ENCODE measurements at regions not wholly inside any gene's neighbourhood (a gene's known extent, or its start where the extent isn't known, plus 50 kb on each side); places are given as distances from the start of the nearest gene placed in this dataset.

GRCh38 chr21:43355266-43355924 lies 71.5 kb downstream of the SIK1 start:
- Histone ChIP-seq H3K9ac (ENCODE audit: low read depth, low read length) (no peak overlapping the region), H3K9me3 (ENCODE audit: control insufficient read depth, insufficient read depth, low read length) (no peaks in the 10 kb centered on the region), H3K4me1 (ENCODE audit: control insufficient read depth, insufficient read depth, low read length) (no peaks in the 10 kb centered on the region), H3K36me3 (ENCODE audit: control insufficient read depth, insufficient read depth, low read length) (no peaks in the 10 kb centered on the region), H3K27me3 (ENCODE audit: control insufficient read depth, insufficient read depth, low read length) (no peaks in the 10 kb centered on the region), H3K4me3 (ENCODE audit: low read depth, low read length) (no peak overlapping the region)

- no peaks in the 10 kb centered on the region for H3K36me3 ChIP-seq (ENCODE audit: control insufficient read depth, insufficient read depth, low read length)
- H3K4me3 ChIP-seq (ENCODE audit: low read depth, low read length): no peak overlapping the region
- no peaks in the 10 kb centered on the region for H3K27me3 ChIP-seq (ENCODE audit: control insufficient read depth, insufficient read depth, low read length)
- no peak overlapping the region for H3K9ac ChIP-seq (ENCODE audit: low read depth, low read length)
- no peaks in the 10 kb centered on the region for H3K4me1 ChIP-seq (ENCODE audit: control insufficient read depth, insufficient read depth, low read length)
- no peaks in the 10 kb centered on the region for H3K9me3 ChIP-seq (ENCODE audit: control insufficient read depth, insufficient read depth, low read length)
Measured at GRCh38 chr21:43354666-43355065, 72.3 kb downstream of the SIK1 start.

DNA sequence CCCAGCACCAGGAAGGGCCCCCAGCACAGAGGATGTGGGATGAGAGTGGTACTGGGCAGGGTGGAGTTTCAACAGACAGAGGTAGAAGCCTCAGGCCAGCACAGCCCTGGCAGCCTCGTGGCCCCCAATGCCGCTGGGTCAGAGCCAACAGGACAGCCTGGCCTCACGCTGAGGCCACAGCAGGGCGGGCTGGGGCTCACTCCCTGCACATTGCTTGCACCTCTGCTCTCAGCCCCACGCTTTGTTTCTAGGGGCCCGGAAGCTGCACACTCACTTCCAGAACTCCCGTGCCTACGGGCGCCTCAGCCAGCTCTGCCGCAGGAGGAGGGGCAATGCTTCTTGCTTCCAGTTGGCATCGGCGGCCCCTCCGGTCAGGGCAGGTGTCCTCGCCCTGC lies 72.9 kb downstream of the SIK1 start:
- H3K9me3 ChIP-seq (ENCODE audit: control insufficient read depth, insufficient read depth, low read length): no peaks in the 10 kb centered on the region
- H3K4me3 ChIP-seq (ENCODE audit: low read depth, low read length): no peak overlapping the region
- H3K4me1 ChIP-seq (ENCODE audit: control insufficient read depth, insufficient read depth, low read length): no peaks in the 10 kb centered on the region
- H3K9ac ChIP-seq (ENCODE audit: low read depth, low read length): no peak overlapping the region
- H3K27me3 ChIP-seq (ENCODE audit: control insufficient read depth, insufficient read depth, low read length): no peaks in the 10 kb centered on the region
- H3K36me3 ChIP-seq (ENCODE audit: control insufficient read depth, insufficient read depth, low read length): no peaks in the 10 kb centered on the region

DNA sequence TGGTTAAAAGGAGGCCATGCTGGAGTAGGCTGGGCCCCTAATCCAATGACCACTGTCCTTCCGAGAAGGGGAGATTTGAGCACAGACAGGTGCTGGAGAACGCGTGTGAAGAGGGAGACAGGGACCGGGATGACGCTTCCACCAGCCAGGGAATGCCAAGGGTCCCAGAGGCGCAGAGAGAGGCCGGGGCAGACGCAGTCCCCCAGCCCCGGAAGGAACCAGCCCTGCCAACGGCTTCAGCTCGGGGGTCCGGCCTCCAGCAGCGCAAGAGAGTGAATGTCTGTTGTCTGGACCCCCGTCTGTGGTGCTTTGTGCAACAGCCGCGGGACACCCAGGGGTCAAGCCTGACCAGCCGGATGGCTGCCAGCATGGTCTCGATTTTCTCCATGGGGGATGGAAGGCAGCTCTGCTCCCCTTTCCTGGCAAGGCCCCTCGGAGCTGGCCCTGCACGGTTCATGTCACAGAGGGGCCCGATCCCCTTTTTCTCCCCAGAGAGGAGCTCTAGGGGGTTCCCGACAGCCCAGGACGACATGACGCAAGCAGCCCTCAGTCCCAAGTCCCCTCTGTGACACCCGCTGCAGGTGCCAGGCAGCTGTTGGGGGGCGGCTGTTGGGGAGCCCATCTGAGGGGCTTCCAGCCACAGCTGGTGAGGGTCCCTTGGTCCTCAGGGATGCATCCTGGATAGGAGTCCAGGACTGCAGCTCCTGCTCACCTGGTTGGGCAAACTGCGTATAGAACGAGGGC lies 73.5 kb downstream of the SIK1 start:
- no peak overlapping the region for H3K9ac ChIP-seq (ENCODE audit: low read depth, low read length)
- no peaks in the 10 kb centered on the region for H3K9me3 ChIP-seq (ENCODE audit: control insufficient read depth, insufficient read depth, low read length)
- H3K4me1 ChIP-seq (ENCODE audit: control insufficient read depth, insufficient read depth, low read length): no peaks in the 10 kb centered on the region
- no peaks in the 10 kb centered on the region for H3K27me3 ChIP-seq (ENCODE audit: control insufficient read depth, insufficient read depth, low read length)
- H3K4me3 ChIP-seq (ENCODE audit: low read depth, low read length): no peak overlapping the region
- H3K36me3 ChIP-seq (ENCODE audit: control insufficient read depth, insufficient read depth, low read length): no peaks in the 10 kb centered on the region

- H3K9me3 ChIP-seq (ENCODE audit: control insufficient read depth, insufficient read depth, low read length): no peaks in the 10 kb centered on the region
- H3K9ac ChIP-seq (ENCODE audit: low read depth, low read length): no peak overlapping the region
- no peaks in the 10 kb centered on the region for H3K4me1 ChIP-seq (ENCODE audit: control insufficient read depth, insufficient read depth, low read length)
- no peaks in the 10 kb centered on the region for H3K27me3 ChIP-seq (ENCODE audit: control insufficient read depth, insufficient read depth, low read length)
- H3K4me3 ChIP-seq (ENCODE audit: low read depth, low read length): no peak overlapping the region
- H3K36me3 ChIP-seq (ENCODE audit: control insufficient read depth, insufficient read depth, low read length): no peaks in the 10 kb centered on the region
Measured at GRCh38 chr21:43352568-43353281, 74.2 kb downstream of the SIK1 start.

DNA sequence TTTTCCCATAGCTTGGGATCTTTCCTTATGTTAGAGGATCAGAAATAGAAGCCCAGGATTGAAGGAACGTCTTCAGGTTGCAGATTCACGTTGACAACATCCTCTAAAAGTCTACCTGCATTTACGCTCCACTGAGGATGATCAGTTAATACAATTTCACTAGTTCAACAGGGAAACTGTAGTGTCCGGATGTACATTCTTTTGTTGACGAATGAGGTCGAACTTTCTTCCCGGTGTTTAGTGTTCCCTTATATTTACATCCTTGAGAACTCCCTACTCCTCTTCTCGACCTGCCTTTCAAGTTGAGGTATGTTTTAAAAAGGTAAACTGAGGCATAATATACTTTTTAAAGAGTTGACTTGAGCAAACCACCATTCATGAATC lies 74.8 kb downstream of the SIK1 start:
- Histone ChIP-seq H3K4me1 (ENCODE audit: control insufficient read depth, insufficient read depth, low read length) (no peaks in the 10 kb centered on the region), H3K9ac (ENCODE audit: low read depth, low read length) (no peak overlapping the region), H3K4me3 (ENCODE audit: low read depth, low read length) (no peak overlapping the region), H3K9me3 (ENCODE audit: control insufficient read depth, insufficient read depth, low read length) (no peaks in the 10 kb centered on the region), H3K36me3 (ENCODE audit: control insufficient read depth, insufficient read depth, low read length) (no peaks in the 10 kb centered on the region), H3K27me3 (ENCODE audit: control insufficient read depth, insufficient read depth, low read length) (no peaks in the 10 kb centered on the region)

DNA sequence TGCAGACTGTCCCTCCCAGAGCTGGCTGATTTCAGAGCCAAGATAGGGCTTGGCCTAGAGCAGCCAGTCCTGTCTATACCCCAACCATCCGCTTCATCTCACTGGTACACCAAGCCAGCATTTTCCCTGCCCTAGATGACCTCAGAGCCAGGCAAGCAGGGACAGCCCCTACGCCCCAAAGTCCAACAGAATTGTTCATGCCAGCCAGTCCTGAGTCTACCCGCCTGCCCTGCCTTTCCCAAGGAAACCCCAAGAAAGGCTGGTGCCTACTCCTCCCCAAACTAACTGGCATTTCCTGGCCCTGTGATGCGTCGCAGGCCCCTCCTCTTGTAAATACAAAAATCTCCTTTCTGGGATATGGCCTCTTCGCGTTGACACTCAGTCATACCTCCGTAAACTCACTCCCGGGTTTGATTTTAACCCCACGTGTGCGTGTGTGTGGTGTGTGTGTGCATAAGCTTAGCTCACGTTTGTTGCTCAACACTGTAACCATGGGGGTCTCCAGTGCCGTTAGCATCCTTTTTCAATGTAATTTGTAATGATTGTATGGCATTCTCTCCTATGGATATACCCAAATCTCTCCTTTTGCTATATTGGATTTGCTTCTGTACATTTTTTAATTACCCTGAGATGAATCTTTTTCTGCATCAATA lies 75.3 kb downstream of the SIK1 start:
- Histone ChIP-seq H3K27me3 (ENCODE audit: control insufficient read depth, insufficient read depth, low read length) (no peaks in the 10 kb centered on the region), H3K4me1 (ENCODE audit: control insufficient read depth, insufficient read depth, low read length) (no peaks in the 10 kb centered on the region), H3K4me3 (ENCODE audit: low read depth, low read length) (no peak overlapping the region), H3K9me3 (ENCODE audit: control insufficient read depth, insufficient read depth, low read length) (no peaks in the 10 kb centered on the region), H3K36me3 (ENCODE audit: control insufficient read depth, insufficient read depth, low read length) (no peaks in the 10 kb centered on the region), H3K9ac (ENCODE audit: low read depth, low read length) (no peak overlapping the region)

DNA sequence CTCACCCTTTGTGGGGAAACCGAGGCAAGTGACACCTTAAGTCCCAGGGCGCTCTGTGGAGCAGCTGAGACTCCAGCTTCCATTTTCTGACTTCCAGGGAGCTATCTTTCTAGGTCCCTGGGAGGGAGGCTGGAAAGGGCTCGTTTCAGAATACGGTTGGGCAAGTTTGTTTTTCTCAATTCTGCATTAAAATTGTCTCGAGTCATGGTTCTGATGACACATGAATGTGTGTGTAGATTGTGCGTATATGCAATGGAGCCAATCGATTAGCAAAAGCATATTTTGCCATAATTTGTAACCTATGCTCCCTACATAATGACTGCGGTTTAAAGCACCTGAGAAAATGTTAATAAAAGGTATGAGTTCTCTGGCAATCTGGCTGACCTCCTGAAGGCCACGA lies 77.3 kb downstream of the SIK1 start:
- H3K9me3 ChIP-seq (ENCODE audit: control insufficient read depth, insufficient read depth, low read length): no peaks in the 10 kb centered on the region
- H3K27me3 ChIP-seq (ENCODE audit: control insufficient read depth, insufficient read depth, low read length): no peaks in the 10 kb centered on the region
- H3K9ac ChIP-seq (ENCODE audit: low read depth, low read length): no peak overlapping the region
- H3K4me3 ChIP-seq (ENCODE audit: low read depth, low read length): no peak overlapping the region
- no peaks in the 10 kb centered on the region for H3K36me3 ChIP-seq (ENCODE audit: control insufficient read depth, insufficient read depth, low read length)
- no peaks in the 10 kb centered on the region for H3K4me1 ChIP-seq (ENCODE audit: control insufficient read depth, insufficient read depth, low read length)

- Histone ChIP-seq H3K36me3 (ENCODE audit: control insufficient read depth, insufficient read depth, low read length) (no peaks in the 10 kb centered on the region), H3K4me1 (ENCODE audit: control insufficient read depth, insufficient read depth, low read length) (no peaks in the 10 kb centered on the region), H3K9ac (ENCODE audit: low read depth, low read length) (no peak overlapping the region), H3K9me3 (ENCODE audit: control insufficient read depth, insufficient read depth, low read length) (no peaks in the 10 kb centered on the region), H3K27me3 (ENCODE audit: control insufficient read depth, insufficient read depth, low read length) (no peaks in the 10 kb centered on the region), H3K4me3 (ENCODE audit: low read depth, low read length) (no peak overlapping the region)
Measured at GRCh38 chr21:43348801-43349261, 78.1 kb downstream of the SIK1 start.

- no peak overlapping the region for H3K9ac ChIP-seq (ENCODE audit: low read depth, low read length)
- no peak overlapping the region for H3K4me3 ChIP-seq (ENCODE audit: low read depth, low read length)
- no peaks in the 10 kb centered on the region for H3K27me3 ChIP-seq (ENCODE audit: control insufficient read depth, insufficient read depth, low read length)
- no peaks in the 10 kb centered on the region for H3K4me1 ChIP-seq (ENCODE audit: control insufficient read depth, insufficient read depth, low read length)
- H3K9me3 ChIP-seq (ENCODE audit: control insufficient read depth, insufficient read depth, low read length): no peaks in the 10 kb centered on the region
- H3K36me3 ChIP-seq (ENCODE audit: control insufficient read depth, insufficient read depth, low read length): no peaks in the 10 kb centered on the region
Measured at GRCh38 chr21:43348170-43348766, 78.7 kb downstream of the SIK1 start.

DNA sequence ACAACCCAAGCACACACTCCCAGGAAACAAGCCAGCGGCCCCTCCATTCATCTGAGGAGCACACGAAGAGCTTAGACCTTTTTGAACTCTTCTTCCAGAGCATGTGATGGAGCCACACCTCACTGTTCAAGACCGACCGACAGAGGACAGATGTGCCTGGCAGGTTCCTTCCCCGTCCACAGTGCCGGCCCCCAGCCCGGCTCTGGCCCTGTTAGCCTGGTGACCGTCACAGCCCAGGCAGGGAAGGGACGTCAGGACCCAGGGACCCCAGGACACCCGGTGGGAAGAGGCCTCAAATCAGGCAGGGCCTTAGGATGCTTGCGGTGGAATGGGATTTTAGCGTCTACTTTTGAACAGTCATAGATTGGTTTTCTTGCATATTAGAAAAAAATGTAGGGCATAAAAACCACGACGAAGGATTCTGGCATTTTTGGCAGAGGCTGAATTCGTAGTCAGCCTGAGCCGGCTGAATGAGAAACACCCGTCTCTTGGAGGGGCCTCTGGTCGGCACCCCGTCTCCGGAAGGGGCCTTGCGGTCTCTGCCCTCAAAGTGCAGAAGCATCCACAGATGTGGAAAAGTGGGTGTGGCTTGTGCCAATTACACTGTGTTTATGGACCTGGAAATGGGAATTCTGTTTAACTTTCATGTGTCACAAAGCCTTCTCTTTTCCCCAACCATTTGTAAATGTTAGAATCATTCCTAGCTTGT lies 79.3 kb downstream of the SIK1 start:
- Histone ChIP-seq H3K4me1 (ENCODE audit: control insufficient read depth, insufficient read depth, low read length) (no peaks in the 10 kb centered on the region), H3K9ac (ENCODE audit: low read depth, low read length) (no peak overlapping the region)

More for the DNA sequence above, 79.3 kb downstream of the SIK1 start:
- Histone ChIP-seq H3K36me3 (ENCODE audit: control insufficient read depth, insufficient read depth, low read length) (no peaks in the 10 kb centered on the region), H3K4me3 (ENCODE audit: low read depth, low read length) (no peak overlapping the region), H3K9me3 (ENCODE audit: control insufficient read depth, insufficient read depth, low read length) (no peaks in the 10 kb centered on the region), H3K27me3 (ENCODE audit: control insufficient read depth, insufficient read depth, low read length) (no peaks in the 10 kb centered on the region)

Measured in iPS-15b (cell line).